ENCODE measurements at regions not wholly inside any gene's neighbourhood (a gene's known extent, or its start where the extent isn't known, plus 50 kb on each side); places are given as distances from the start of the nearest gene placed in this dataset.

GRCh38 chrX:22758807-22759481, 240.8 kb upstream of the DDX53 start:
- no peak overlapping the region for H3K4me3 ChIP-seq (ENCODE audit: low read depth, low read length)
- no peak for TF ChIP-seq CTCF (IDR thresholded peaks at IDR 0.05; ENCODE audit: insufficient read depth, low read depth, low read length)
- DNase-seq (ENCODE audit: low read depth), result no peak

DNA sequence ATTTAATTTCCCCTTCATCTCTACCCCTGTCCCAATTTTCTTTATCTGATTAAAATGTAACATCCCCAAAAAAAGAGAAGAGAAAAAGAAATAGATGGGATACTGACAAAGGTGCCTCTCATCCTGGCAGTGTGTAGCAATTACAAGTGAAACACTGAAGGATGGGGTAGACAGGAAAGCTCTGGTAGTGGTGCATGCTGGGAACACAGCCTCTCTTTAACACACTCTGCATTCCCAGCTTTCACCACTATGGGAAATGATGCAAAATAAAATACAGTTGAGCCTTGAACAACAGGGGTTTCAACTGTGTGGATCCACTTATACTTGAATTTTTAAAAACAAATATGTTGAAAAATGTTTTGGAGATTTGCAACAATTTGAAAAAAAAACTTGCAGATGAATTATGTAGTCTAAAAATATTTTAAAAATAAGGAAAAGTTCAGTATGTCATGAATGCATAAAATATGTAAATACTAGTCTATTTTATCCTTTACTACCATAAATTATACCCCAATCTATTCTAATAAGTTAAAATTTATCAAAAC, 239.2 kb upstream of the DDX53 start:
- no peak for DNase-seq (ENCODE audit: low read depth)
- H3K4me3 ChIP-seq (ENCODE audit: low read depth, low read length), result no peak overlapping the region
- no peak for TF ChIP-seq CTCF (IDR thresholded peaks at IDR 0.05; ENCODE audit: insufficient read depth, low read depth, low read length)

- no peak overlapping the region for H3K4me3 ChIP-seq (ENCODE audit: low read depth, low read length)
- TF ChIP-seq CTCF (IDR thresholded peaks at IDR 0.05; ENCODE audit: insufficient read depth, low read depth, low read length), result no peak
- no peak for DNase-seq (ENCODE audit: low read depth)
Measured at GRCh38 chrX:22788221-22788620, 211.5 kb upstream of the DDX53 start.

GRCh38 chrX:22795671-22796070, 204.1 kb upstream of the DDX53 start:
- TF ChIP-seq CTCF (IDR thresholded peaks at IDR 0.05; ENCODE audit: insufficient read depth, low read depth, low read length), result no peak
- DNase-seq (ENCODE audit: low read depth), result no peak

GRCh38 chrX:22800360-22800759, 199.4 kb upstream of the DDX53 start:
- no peak for TF ChIP-seq CTCF (IDR thresholded peaks at IDR 0.05; ENCODE audit: insufficient read depth, low read depth, low read length)
- peak; percentile 65 for DNase-seq (ENCODE audit: low read depth)

More at GRCh38 chrX:22795671-22796070, 204.1 kb upstream of the DDX53 start:
- no peak overlapping the region for H3K4me3 ChIP-seq (ENCODE audit: low read depth, low read length)

GRCh38 chrX:22800806-22801205, 199.0 kb upstream of the DDX53 start:
- no peak for TF ChIP-seq CTCF (IDR thresholded peaks at IDR 0.05; ENCODE audit: insufficient read depth, low read depth, low read length)
- no peak overlapping the region for H3K4me3 ChIP-seq (ENCODE audit: low read depth, low read length)
- DNase-seq (ENCODE audit: low read depth), result peak; percentile 22

More at GRCh38 chrX:22800360-22800759, 199.4 kb upstream of the DDX53 start:
- no peak overlapping the region for H3K4me3 ChIP-seq (ENCODE audit: low read depth, low read length)
